C4-2B (cell line): ENCODE measurements at regions not wholly inside any gene's neighbourhood (a gene's known extent, or its start where the extent isn't known, plus 50 kb on each side); places are given as distances from the start of the nearest gene placed in this dataset.

Experiments used
- CTCF ChIP-seq: fragments of 450-650 bp; conservative IDR thresholded peaks from 2 replicates; pipeline ENCODE4 v1.5.1; 2017; ENCODE audit warnings: mild to moderate bottlenecking
- ZFX ChIP-seq: fragments of 450-650 bp; IDR thresholded peaks from 2 replicates; pipeline ENCODE4 v1.6.1; 2017

- TF ChIP-seq CTCF (no peak), ZFX (no peak)
Measured at GRCh38 chrX:39073131-39073530, 271.9 kb downstream of the MID1IP1 start.
